ENCODE measurements at regions not wholly inside any gene's neighbourhood (a gene's known extent, or its start where the extent isn't known, plus 50 kb on each side); places are given as distances from the start of the nearest gene placed in this dataset.

DNA sequence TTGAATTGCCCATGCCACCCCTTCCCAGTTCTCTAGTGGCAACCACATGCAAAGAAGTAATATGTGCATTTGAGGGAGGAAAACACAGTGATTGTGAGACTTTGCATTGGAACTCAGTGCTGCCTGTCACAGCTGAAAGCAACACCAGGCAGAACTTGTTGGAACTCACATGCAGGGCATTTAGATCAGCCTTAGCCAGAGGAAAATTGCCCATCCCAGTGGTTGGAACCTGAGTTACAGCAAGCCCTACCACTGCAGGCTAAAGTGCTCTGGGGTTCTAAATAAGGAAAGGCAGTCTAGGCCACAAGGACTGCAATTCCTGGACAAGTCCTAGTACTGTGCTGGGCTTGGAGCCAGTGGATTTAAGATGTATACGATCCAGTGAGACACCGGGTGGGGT lies 245.3 kb upstream of the UFL1 start:
- TF ChIP-seq, protein P1, sequence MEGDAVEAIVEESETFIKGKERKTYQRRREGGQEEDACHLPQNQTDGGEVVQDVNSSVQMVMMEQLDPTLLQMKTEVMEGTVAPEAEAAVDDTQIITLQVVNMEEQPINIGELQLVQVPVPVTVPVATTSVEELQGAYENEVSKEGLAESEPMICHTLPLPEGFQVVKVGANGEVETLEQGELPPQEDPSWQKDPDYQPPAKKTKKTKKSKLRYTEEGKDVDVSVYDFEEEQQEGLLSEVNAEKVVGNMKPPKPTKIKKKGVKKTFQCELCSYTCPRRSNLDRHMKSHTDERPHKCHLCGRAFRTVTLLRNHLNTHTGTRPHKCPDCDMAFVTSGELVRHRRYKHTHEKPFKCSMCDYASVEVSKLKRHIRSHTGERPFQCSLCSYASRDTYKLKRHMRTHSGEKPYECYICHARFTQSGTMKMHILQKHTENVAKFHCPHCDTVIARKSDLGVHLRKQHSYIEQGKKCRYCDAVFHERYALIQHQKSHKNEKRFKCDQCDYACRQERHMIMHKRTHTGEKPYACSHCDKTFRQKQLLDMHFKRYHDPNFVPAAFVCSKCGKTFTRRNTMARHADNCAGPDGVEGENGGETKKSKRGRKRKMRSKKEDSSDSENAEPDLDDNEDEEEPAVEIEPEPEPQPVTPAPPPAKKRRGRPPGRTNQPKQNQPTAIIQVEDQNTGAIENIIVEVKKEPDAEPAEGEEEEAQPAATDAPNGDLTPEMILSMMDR (conservative IDR thresholded peaks at IDR 0.05; ENCODE audit: low read depth, low read length): no peak

DNA sequence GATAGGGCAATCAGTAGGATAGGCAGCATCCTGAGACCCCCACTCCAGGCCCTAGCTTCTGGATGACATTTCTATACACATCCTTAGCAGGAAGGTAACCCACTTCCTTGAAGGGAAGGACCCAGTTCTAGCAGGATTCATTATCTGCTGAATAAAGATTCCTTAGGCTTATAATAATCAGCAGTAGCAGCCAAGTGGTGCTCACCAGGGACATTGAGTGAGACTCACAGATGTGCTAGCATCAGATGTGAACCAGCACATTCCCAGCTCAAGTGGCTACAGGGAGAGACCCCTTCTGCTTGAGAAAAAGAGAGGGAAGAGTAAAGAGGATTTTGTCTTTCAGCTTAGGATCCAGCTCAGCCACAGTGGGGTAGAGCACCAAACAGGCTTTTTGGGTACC lies 244.8 kb upstream of the UFL1 start:
- DNase-seq (ENCODE audit: low read depth): no peak
- H3K4me3 ChIP-seq (ENCODE audit: low read depth, low read length): no peak overlapping the region
- TF ChIP-seq, protein P1 (conservative IDR thresholded peaks at IDR 0.05; ENCODE audit: low read depth, low read length): no peak

More for the DNA sequence above, 245.3 kb upstream of the UFL1 start:
- DNase-seq (ENCODE audit: low read depth): no peak
- no peak overlapping the region for H3K4me3 ChIP-seq (ENCODE audit: low read depth, low read length)

DNA sequence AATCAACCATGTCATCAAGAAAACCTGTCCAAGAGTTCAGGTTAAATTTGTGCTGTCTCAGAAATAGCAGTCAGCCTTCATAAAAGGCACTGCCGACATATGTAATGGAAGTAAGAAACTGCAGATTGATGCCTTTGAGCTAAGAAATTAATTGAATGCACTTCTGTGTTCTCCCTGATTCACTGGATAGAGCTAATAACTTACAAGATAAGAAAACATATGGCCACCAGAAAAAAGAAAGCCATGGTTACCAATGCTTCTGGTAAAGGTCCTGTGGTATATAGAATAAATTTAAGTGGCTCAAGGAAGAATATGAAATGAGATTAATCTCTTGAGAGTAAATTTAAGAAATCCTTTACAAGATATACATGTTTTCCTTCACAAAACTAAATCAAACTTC lies 242.5 kb upstream of the UFL1 start:
- TF ChIP-seq, protein P1 (conservative IDR thresholded peaks at IDR 0.05; ENCODE audit: low read depth, low read length): no peak
- no peak overlapping the region for H3K4me3 ChIP-seq (ENCODE audit: low read depth, low read length)
- DNase-seq (ENCODE audit: low read depth): no peak

DNA sequence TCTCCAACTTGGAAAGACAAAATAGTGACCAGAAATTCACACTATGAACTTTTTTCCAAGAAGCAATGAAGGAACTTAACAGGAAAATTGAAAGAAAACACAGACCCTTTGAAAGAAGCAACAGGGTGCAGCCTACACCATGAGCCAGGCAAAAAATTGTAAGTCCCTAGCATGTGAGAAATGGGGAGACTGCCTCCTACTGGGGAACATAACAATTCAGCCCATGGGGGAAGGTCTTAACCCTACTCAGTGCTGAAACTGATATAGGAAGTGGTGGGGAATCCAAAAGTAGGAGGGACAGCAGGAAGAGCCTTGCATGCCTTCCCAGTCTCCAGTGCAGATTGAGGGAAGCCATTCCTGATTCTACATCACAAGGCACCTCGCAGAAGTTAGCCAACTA lies 235.1 kb upstream of the UFL1 start:
- DNase-seq (ENCODE audit: low read depth): no peak
- no peak overlapping the region for H3K4me3 ChIP-seq (ENCODE audit: low read depth, low read length)
- TF ChIP-seq, protein P1 (conservative IDR thresholded peaks at IDR 0.05; ENCODE audit: low read depth, low read length): no peak

DNA sequence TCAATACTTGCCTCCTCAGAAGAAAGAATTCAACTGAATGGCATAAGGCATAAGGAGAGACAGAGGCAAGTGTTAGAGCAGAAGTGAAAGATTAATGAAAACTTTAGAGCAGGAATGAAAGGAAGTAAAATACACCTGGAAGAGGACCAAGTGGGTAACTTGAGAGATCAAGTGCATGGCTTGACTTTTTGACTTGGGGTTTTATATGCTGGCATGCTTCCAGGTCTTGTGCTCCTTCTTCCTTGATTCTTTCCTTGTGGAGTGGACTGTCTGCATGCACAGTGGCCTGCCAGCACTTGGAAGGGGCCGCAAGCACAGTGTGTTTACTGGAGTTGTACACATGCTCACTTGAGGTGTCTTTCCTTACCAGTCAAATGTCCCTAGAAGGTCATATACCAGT lies 222.1 kb upstream of the UFL1 start:
- no peak overlapping the region for H3K4me3 ChIP-seq (ENCODE audit: low read depth, low read length)
- no peak for DNase-seq (ENCODE audit: low read depth)
- TF ChIP-seq, protein P1 (conservative IDR thresholded peaks at IDR 0.05; ENCODE audit: low read depth, low read length): no peak

DNA sequence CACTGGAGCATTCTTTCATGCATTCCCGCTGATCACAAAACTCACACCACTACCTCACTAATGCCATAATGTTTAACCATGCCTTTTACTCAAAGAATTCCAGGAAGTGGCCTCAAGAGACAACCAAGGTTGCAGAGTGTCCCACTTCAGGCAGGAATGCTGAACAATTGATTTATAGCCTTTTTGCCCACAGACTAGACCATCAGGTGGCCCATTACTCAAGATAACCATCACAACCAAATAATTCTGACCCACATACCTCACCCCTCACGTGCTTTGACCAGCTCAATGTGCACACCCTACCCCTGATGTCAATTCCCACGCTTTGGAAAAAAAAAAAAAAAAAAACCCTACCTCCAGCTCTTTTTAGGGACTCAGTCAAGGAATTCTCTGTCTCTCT lies 220.6 kb upstream of the UFL1 start:
- no peak overlapping the region for H3K4me3 ChIP-seq (ENCODE audit: low read depth, low read length)
- TF ChIP-seq, protein P1 (conservative IDR thresholded peaks at IDR 0.05; ENCODE audit: low read depth, low read length): no peak
- DNase-seq (ENCODE audit: low read depth): no peak

DNA sequence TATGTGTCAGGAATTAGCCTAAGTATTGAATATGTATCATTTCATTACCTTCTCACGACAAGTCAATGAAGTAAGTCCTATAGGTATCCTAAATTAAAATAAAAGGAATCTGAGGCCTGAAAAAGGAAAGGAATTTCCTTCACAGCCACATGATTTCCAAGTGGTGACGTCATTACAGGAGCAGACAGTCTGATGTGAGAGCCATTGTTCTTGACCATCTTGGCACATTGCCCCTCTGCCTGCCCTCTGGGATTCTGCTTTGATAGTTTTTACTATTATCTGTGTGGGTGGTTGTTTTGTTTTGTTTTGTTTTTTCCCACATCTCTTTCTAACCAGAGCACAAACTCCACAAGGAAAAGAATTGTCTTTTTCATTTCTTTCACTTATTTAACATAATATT lies 219.8 kb upstream of the UFL1 start:
- TF ChIP-seq, protein P1 (conservative IDR thresholded peaks at IDR 0.05; ENCODE audit: low read depth, low read length): no peak
- DNase-seq (ENCODE audit: low read depth): no peak

More for the DNA sequence above, 219.8 kb upstream of the UFL1 start:
- no peak overlapping the region for H3K4me3 ChIP-seq (ENCODE audit: low read depth, low read length)
